CD14-positive monocyte (primary cell): ENCODE measurements at regions not wholly inside any gene's neighbourhood (a gene's known extent, or its start where the extent isn't known, plus 50 kb on each side); places are given as distances from the start of the nearest gene placed in this dataset.

Experiments
- DNase-seq, 3 donors: peaks; one replicate each; pipeline ENCODE4 v3.0.0-alpha.2; 2011 to 2022
- H2AFZ ChIP-seq: 2 replicates; pipeline ENCODE4 v1.6.0; 2012; ENCODE audit warnings: mild to moderate bottlenecking, low read depth, low read length, inconsistent platforms; ENCODE audit not compliant: insufficient read depth, poor library complexity, severe bottlenecking
- H3K27ac ChIP-seq, 2 donors: 1 replicate in 1 of 2; 2 replicates in 1 of 2; pipeline ENCODE4 v1.5.1; 2012 to 2013; ENCODE audit warnings: low read length in 2 of 2, control low read depth in 1 of 2, inconsistent platforms in 1 of 2, low read depth in 1 of 2, mild to moderate bottlenecking in 1 of 2
- H3K27me3 ChIP-seq, 2 donors: one replicate each; pipeline versions ENCODE4 v1.6.0 to v1.6.1; 2011 to 2013; ENCODE audit warnings: low read length in 2 of 2; ENCODE audit not compliant: control insufficient read depth in 2 of 2, insufficient read depth in 2 of 2
- H3K36me3 ChIP-seq, 2 donors: replicated peaks in 1 of 2; 1 replicate in 1 of 2; 2 replicates in 1 of 2; pipeline versions ENCODE4 v1.5.1 to v1.6.1; 2012 to 2013; ENCODE audit warnings: low read length in 2 of 2, control low read depth in 1 of 2, inconsistent platforms in 1 of 2, mild to moderate bottlenecking in 1 of 2; ENCODE audit not compliant: insufficient read depth in 2 of 2, control insufficient read depth in 1 of 2
- H3K4me1 ChIP-seq, 2 donors: 1 replicate in 1 of 2; 2 replicates in 1 of 2; pipeline versions ENCODE4 v1.5.1 to v1.6.1; 2012 to 2013; ENCODE audit warnings: low read length in 2 of 2, control low read depth in 1 of 2, inconsistent platforms in 1 of 2, mild to moderate bottlenecking in 1 of 2, moderate library complexity in 1 of 2; ENCODE audit not compliant: insufficient read depth in 2 of 2, control insufficient read depth in 1 of 2
- H3K4me2 ChIP-seq: replicated peaks from 2 replicates; pipeline ENCODE3; 2012; ENCODE audit warnings: low read length, moderate library complexity, mild to moderate bottlenecking; ENCODE audit not compliant: poor library complexity, severe bottlenecking; ENCODE audit errors: extremely low read depth
- H3K4me3 ChIP-seq, 3 experiments: fragments of 200-600 bp in 1 of 3; sonication (generic) in 1 of 3; replicated peaks in 1 of 3; 1 replicate in 2 of 3; 2 replicates in 1 of 3; pipeline ENCODE4 v1.5.1; 2011 to 2013; ENCODE audit warnings: low read length in 3 of 3, mild to moderate bottlenecking in 3 of 3, control low read depth in 2 of 3, low read depth in 2 of 3, inconsistent platforms in 1 of 3, moderate library complexity in 1 of 3
- H3K79me2 ChIP-seq: 2 replicates; pipeline ENCODE4 v1.6.0; 2012; ENCODE audit warnings: mild to moderate bottlenecking, control low read depth, inconsistent platforms, low read length, moderate library complexity; ENCODE audit not compliant: insufficient read depth
- H3K9ac ChIP-seq: 2 replicates; pipeline ENCODE4 v1.6.0; 2017; ENCODE audit warnings: low read length, mild to moderate bottlenecking; ENCODE audit not compliant: insufficient read depth, poor library complexity, severe bottlenecking
- H3K9me3 ChIP-seq, 2 donors: replicated peaks in 1 of 2; 1 replicate in 1 of 2; 2 replicates in 1 of 2; pipeline versions ENCODE4 v1.5.1 to v1.6.1; 2012 to 2013; ENCODE audit warnings: low read length in 2 of 2, control low read depth in 1 of 2; ENCODE audit not compliant: control insufficient read depth in 1 of 2, insufficient read depth in 1 of 2
- H4K20me1 ChIP-seq: 2 replicates; pipeline ENCODE4 v1.6.0; 2012; ENCODE audit warnings: mild to moderate bottlenecking, low read length, control low read depth, moderate library complexity; ENCODE audit not compliant: insufficient read depth
- H3K27ac Mint-ChIP-seq, 7 donors: one replicate each; pipeline ENCODE4 v1.8.0; 2020; ENCODE audit warnings: mild to moderate bottlenecking in 7 of 7, mixed read lengths in 7 of 7, moderate library complexity in 6 of 7, inconsistent platforms in 2 of 7
- H3K27me3 Mint-ChIP-seq, 3 donors: one replicate each; pipeline ENCODE4 v1.8.0; 2021 to 2022; ENCODE audit warnings: low read depth in 3 of 3, mild to moderate bottlenecking in 3 of 3, mixed read lengths in 3 of 3, moderate library complexity in 3 of 3, inconsistent platforms in 1 of 3
- H3K36me3 Mint-ChIP-seq, 2 donors: one replicate each; pipeline ENCODE4 v1.8.0; 2020; ENCODE audit warnings: mixed read lengths in 2 of 2, inconsistent platforms in 1 of 2, mild to moderate bottlenecking in 1 of 2
- H3K4me1 Mint-ChIP-seq: one replicate; pipeline ENCODE4 v1.8.0; 2020; ENCODE audit warnings: mild to moderate bottlenecking, mixed read lengths
- H3K4me3 Mint-ChIP-seq, 2 donors: one replicate each; pipeline ENCODE4 v1.8.0; 2020; ENCODE audit warnings: mild to moderate bottlenecking in 2 of 2, mixed read lengths in 2 of 2, moderate library complexity in 1 of 2
- H3K9me3 Mint-ChIP-seq, 7 donors: one replicate each; pipeline ENCODE4 v1.8.0; 2020 to 2022; ENCODE audit warnings: mixed read lengths in 7 of 7, mild to moderate bottlenecking in 6 of 7, moderate library complexity in 6 of 7, inconsistent platforms in 2 of 7
- WGBS: methylation state at CpG from one replicate; pipeline ENCODE4 v1.1.5; 2013; ENCODE audit warnings: missing lambda C conversion rate; ENCODE audit not compliant: insufficient coverage; 5-methylcytosine and 5-hydroxymethylcytosine counted together
- intact Hi-C, 2 donors: fragments of 100-400 bp; cut with micrococcal nuclease; formaldehyde crosslinking; loops; one replicate each; pipeline versions ENCODE4 v1.15.0 to v1.15.1; 2023
- TF ChIP-seq, protein P1 (sequence below): fragments of 200-600 bp; IDR thresholded peaks from one replicate; pipeline ENCODE4 v1.8.0; 2022; ENCODE audit warnings: antibody characterized with exemption, mild to moderate bottlenecking

DNA sequence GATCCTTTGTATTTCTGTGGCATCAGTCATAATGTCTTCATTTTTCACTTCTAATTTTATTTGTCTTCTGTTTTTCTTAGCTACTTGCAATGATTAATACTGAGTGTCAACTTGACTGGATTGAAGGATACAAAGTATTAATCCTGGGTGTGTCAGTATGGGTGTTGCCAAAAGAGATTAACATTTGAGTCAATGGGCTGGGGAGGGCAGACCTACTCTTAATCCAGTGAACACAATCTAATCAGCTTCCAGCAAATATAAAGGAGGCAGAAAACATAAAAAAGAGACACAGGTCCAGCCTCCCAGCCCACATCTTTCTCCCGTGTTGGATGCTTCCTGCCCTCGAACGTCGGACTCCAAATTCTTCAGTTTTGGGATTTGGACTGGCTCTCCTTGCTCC is 640.9 kb upstream of the MIR17HG start:
- WGBS, result no CpG with 5 or more reads among the region's 4 CpGs
- no peak overlapping the region for H3K4me3 ChIP-seq
- Mint-ChIP-seq H3K4me1 (no peaks in the 10 kb centered on the region), H3K27ac (no peak overlapping the region), H3K36me3 (no peaks in the 10 kb centered on the region), H3K27me3 (no peaks in the 10 kb centered on the region), H3K4me3 (no peak overlapping the region), H3K9me3 (peaks cover 2 to 20% (median 10%) of the 10 kb centered on the region in 7 donors)
- no peak overlapping the region for H3K4me2 ChIP-seq
- TF ChIP-seq, protein P1, sequence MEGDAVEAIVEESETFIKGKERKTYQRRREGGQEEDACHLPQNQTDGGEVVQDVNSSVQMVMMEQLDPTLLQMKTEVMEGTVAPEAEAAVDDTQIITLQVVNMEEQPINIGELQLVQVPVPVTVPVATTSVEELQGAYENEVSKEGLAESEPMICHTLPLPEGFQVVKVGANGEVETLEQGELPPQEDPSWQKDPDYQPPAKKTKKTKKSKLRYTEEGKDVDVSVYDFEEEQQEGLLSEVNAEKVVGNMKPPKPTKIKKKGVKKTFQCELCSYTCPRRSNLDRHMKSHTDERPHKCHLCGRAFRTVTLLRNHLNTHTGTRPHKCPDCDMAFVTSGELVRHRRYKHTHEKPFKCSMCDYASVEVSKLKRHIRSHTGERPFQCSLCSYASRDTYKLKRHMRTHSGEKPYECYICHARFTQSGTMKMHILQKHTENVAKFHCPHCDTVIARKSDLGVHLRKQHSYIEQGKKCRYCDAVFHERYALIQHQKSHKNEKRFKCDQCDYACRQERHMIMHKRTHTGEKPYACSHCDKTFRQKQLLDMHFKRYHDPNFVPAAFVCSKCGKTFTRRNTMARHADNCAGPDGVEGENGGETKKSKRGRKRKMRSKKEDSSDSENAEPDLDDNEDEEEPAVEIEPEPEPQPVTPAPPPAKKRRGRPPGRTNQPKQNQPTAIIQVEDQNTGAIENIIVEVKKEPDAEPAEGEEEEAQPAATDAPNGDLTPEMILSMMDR, result no peak
- intact Hi-C loops, result no loop called here
- H4K20me1 ChIP-seq, result no peaks in the 10 kb centered on the region
- H3K9ac ChIP-seq, result no peak overlapping the region
- H3K9me3 ChIP-seq, result peaks cover 0 to 4% of the 10 kb centered on the region in 2 donors
- H3K27me3 ChIP-seq, result no peaks in the 10 kb centered on the region
- DNase-seq, result no peak
- no peak overlapping the region for H2AFZ ChIP-seq
- H3K36me3 ChIP-seq, result no peaks in the 10 kb centered on the region
- H3K79me2 ChIP-seq, result no peaks in the 10 kb centered on the region
- H3K4me1 ChIP-seq, result no peaks in the 10 kb centered on the region
- H3K27ac ChIP-seq, result no peak overlapping the region

DNA sequence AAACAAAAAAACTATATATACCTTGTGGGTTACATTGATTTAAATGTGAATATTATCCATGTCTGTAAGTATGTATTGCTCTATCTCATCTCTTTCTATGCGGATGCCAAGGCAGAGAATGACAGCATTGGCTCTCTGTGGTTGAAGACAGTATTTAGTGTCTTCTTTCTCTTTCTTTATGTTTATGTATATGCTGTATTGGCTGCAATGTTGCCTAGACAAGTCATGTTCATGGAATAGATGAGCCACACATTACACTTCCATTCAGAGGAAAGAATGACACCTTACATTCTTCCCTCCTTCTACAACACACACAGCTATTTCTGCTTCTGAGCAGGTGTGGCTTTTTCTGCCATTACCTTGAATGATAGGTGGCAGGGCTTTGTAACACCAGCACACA is 639.4 kb upstream of the MIR17HG start:
- H3K9me3 ChIP-seq, result peaks cover 0 to 4% of the 10 kb centered on the region in 2 donors
- no CpG with 5 or more reads among the region's 1 CpG for WGBS
- no peaks in the 10 kb centered on the region for H3K4me1 Mint-ChIP-seq

More for the DNA sequence above, 639.4 kb upstream of the MIR17HG start:
- DNase-seq, result no peak
- H3K4me3 ChIP-seq, result no peak overlapping the region
- H3K79me2 ChIP-seq, result no peaks in the 10 kb centered on the region
- no peaks in the 10 kb centered on the region for H3K36me3 Mint-ChIP-seq
- H4K20me1 ChIP-seq, result no peaks in the 10 kb centered on the region
- no peaks in the 10 kb centered on the region for H3K27me3 Mint-ChIP-seq
- H2AFZ ChIP-seq, result no peak overlapping the region
- H3K27ac ChIP-seq, result no peak overlapping the region
- H3K9me3 Mint-ChIP-seq, result peaks cover 2 to 20% (median 10%) of the 10 kb centered on the region in 7 donors
- no peak overlapping the region for H3K27ac Mint-ChIP-seq
- H3K9ac ChIP-seq, result no peak overlapping the region
- intact Hi-C loops, result no loop called here
- TF ChIP-seq, protein P1, result no peak
- H3K36me3 ChIP-seq, result no peaks in the 10 kb centered on the region
- no peaks in the 10 kb centered on the region for H3K27me3 ChIP-seq
- H3K4me1 ChIP-seq, result no peaks in the 10 kb centered on the region
- no peak overlapping the region for H3K4me3 Mint-ChIP-seq
- H3K4me2 ChIP-seq, result no peak overlapping the region
